ENCODE measurements at regions not wholly inside any gene's neighbourhood (a gene's known extent, or its start where the extent isn't known, plus 50 kb on each side); places are given as distances from the start of the nearest gene placed in this dataset.

DNA sequence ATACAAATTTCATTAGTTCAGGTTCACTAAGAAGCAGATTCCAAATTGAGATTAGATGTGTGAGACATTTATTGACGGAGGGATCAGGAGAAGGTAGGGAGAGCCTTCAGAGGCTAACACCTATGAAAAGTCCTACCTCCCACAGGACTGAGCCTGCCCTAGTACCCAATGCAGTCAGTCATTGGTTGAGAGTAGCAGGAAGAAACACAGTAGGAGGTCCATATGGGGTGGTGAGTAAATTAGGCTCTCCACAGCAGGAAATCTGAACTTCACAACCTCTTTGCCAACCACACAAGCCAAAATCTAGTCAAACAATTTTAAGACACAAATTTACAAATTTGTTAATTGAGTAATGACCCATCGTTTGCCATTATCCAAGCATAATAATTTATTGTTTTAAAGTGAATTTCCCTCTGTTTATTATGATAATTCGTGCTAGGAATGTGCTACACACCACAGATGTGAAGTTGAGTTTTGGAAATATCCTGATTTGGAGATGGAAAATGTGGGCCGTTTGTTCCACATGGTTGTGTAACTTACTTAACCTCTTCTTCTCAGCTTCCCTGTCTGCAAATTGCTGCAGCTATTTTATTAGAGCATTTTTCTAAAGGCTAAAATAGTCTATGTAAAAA lies 542.1 kb downstream of the ETS1 start:
- ChIA-PET CTCF (interaction anchor here (0.7 to 1.2 kb wide), 2 partner anchors 112 to 113 kb away, joined by 3 to 7 read pairs; no protein-coding TSS in a partner anchor), POLR2A (interaction anchor here (0.6 to 1.1 kb wide), 3 partner anchors 11 to 120 kb away, joined by 3 to 4 read pairs (median 3); no protein-coding TSS in a partner anchor)
- H3K9me3 Mint-ChIP-seq, result peaks cover 0 to 10% (median 0%) of the 10 kb centered on the region in 11 donors
- peak overlapping the region in 1 of 10 donors; percentile 57 for H3K4me3 Mint-ChIP-seq
- Histone ChIP-seq H3K27ac (ENCODE audit: low read depth, low read length) (no peak overlapping the region), H3K36me3 (ENCODE audit: control insufficient read depth in 2 of 3, insufficient read depth in 3 of 3, low read length in 3 of 3) (no peaks in the 10 kb centered on the region), H3K4me3 (ENCODE audit: low read length) (no peak overlapping the region), H3K9me3 (ENCODE audit: control insufficient read depth in 2 of 3, low read length in 3 of 3) (no peaks in the 10 kb centered on the region), H3K27me3 (ENCODE audit: control insufficient read depth in 2 of 2, insufficient read depth in 2 of 2, low read length in 2 of 2) (no peaks in the 10 kb centered on the region), H3K4me1 (ENCODE audit: control insufficient read depth in 2 of 2, insufficient read depth in 2 of 2, low read length in 2 of 2) (peaks cover 45 to 52% of the 10 kb centered on the region in 2 donors)
- peak overlapping the region in 2 of 9 donors; percentile 20 to 29 for H3K27ac Mint-ChIP-seq
- ATAC-seq, result no peak
- peaks cover 33 to 73% (median 66%) of the 10 kb centered on the region in 7 donors for H3K4me1 Mint-ChIP-seq
- intact Hi-C loops (cut with micrococcal nuclease), result no loop called here
- DNase-seq, result no peak
- peaks cover 0 to 13% (median 3%) of the 10 kb centered on the region in 5 donors for H3K36me3 Mint-ChIP-seq
- no peaks in the 10 kb centered on the region for H3K27me3 Mint-ChIP-seq

DNA sequence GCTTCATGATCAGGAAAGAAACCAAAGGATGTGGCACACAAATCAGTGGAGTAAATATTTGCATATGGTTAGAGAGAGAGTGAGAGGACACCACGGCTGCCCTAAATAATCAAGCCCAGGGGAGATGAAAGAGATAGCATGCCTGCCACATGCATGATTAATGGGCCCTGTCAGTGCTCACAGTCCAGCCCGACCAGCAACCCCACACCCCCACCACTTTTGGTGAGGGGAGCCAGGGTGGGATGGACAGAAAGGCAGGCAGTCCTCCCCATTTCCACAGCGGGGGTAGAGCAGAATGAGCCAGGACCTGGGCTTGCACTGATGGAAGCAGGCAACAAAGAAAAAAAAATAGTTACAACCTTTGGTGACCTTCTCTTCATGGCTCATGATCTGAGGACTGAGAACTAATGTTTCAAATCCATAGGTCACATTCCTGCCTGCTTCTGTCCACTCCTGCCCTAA lies 545.0 kb downstream of the ETS1 start:
- DNase-seq (no peak), ATAC-seq (no peak)
- Histone ChIP-seq H3K27me3 (ENCODE audit: control insufficient read depth in 2 of 2, insufficient read depth in 2 of 2, low read length in 2 of 2) (no peaks in the 10 kb centered on the region), H3K4me1 (ENCODE audit: control insufficient read depth in 2 of 2, insufficient read depth in 2 of 2, low read length in 2 of 2) (peaks cover 51 to 68% of the 10 kb centered on the region in 2 donors), H3K9me3 (ENCODE audit: control insufficient read depth in 2 of 3, low read length in 3 of 3) (no peaks in the 10 kb centered on the region), H3K36me3 (ENCODE audit: control insufficient read depth in 2 of 3, insufficient read depth in 3 of 3, low read length in 3 of 3) (no peaks in the 10 kb centered on the region), H3K4me3 (ENCODE audit: low read length) (no peak overlapping the region), H3K27ac (ENCODE audit: low read depth, low read length) (no peak overlapping the region)
- Mint-ChIP-seq H3K4me3 (peak overlapping the region in 3 of 10 donors; percentile 30 to 56 (median 39)), H3K27ac (peak overlapping the region in 7 of 9 donors; percentile 5 to 91 (median 36)), H3K27me3 (peaks cover 0 to 3% (median 0%) of the 10 kb centered on the region in 5 donors), H3K9me3 (peaks cover 0 to 10% (median 0%) of the 10 kb centered on the region in 11 donors), H3K4me1 (peaks cover 43 to 69% (median 47%) of the 10 kb centered on the region in 7 donors), H3K36me3 (peaks cover 0 to 10% (median 3%) of the 10 kb centered on the region in 5 donors)
- intact Hi-C loops (cut with micrococcal nuclease), result no loop called here
- POLR2A ChIA-PET, result interaction anchor here (0.8 to 1.1 kb wide), 2 partner anchors 8 to 23 kb away, joined by 3 to 4 read pairs; no protein-coding TSS in a partner anchor
- CTCF ChIA-PET, result interaction anchor here (0.6 to 0.8 kb wide), 2 partner anchors 130 to 268 kb away, joined by 3 to 5 read pairs; no protein-coding TSS in a partner anchor

DNA sequence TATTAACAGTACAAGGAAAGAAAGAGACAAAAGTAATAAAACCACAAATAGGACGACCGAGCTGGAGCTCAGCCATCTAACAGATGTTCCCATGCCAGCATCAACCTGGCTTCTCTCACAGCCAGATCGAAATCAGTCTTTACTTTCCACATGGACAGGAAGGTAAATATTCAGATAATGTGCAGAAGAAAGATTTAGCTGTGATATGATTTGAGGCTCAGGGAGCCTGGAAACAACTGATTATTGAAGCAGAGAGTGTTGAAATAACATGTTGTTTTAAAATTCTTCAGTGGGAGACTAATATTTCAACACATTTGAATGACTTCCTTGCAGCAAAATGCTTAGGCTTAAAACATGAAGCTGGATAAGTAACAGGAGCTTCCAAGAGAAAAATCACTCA lies 546.8 kb downstream of the ETS1 start:
- ChIA-PET CTCF (interaction anchor here (0.8 to 2.0 kb wide), 3 partner anchors 10 to 591 kb away, joined by 4 to 15 read pairs (median 5); no protein-coding TSS in a partner anchor), POLR2A (interaction anchor here (5.2 kb wide), 1 partner anchor 11 kb away, joined by 124 read pairs; no protein-coding TSS in a partner anchor)
- Mint-ChIP-seq H3K4me1 (peaks cover 37 to 69% (median 42%) of the 10 kb centered on the region in 7 donors), H3K4me3 (peak overlapping the region in 5 of 10 donors; percentile 18 to 55 (median 28)), H3K27ac (peak overlapping the region; percentile 39 to 90 (median 83)), H3K9me3 (peaks cover 0 to 10% (median 0%) of the 10 kb centered on the region in 11 donors), H3K36me3 (peaks cover 0 to 13% (median 3%) of the 10 kb centered on the region in 5 donors), H3K27me3 (peaks cover 0 to 3% (median 0%) of the 10 kb centered on the region in 5 donors)
- Histone ChIP-seq H3K4me3 (ENCODE audit: low read length) (no peak overlapping the region), H3K27me3 (ENCODE audit: control insufficient read depth in 2 of 2, insufficient read depth in 2 of 2, low read length in 2 of 2) (no peaks in the 10 kb centered on the region), H3K36me3 (ENCODE audit: control insufficient read depth in 2 of 3, insufficient read depth in 3 of 3, low read length in 3 of 3) (no peaks in the 10 kb centered on the region), H3K9me3 (ENCODE audit: control insufficient read depth in 2 of 3, low read length in 3 of 3) (no peaks in the 10 kb centered on the region), H3K4me1 (ENCODE audit: control insufficient read depth in 2 of 2, insufficient read depth in 2 of 2, low read length in 2 of 2) (peaks cover 68 to 76% of the 10 kb centered on the region in 2 donors), H3K27ac (ENCODE audit: low read depth, low read length) (peak overlapping the region; percentile 49)
- intact Hi-C loops (cut with micrococcal nuclease), result no loop called here
- DNase-seq, result no peak
- no peak for ATAC-seq

DNA sequence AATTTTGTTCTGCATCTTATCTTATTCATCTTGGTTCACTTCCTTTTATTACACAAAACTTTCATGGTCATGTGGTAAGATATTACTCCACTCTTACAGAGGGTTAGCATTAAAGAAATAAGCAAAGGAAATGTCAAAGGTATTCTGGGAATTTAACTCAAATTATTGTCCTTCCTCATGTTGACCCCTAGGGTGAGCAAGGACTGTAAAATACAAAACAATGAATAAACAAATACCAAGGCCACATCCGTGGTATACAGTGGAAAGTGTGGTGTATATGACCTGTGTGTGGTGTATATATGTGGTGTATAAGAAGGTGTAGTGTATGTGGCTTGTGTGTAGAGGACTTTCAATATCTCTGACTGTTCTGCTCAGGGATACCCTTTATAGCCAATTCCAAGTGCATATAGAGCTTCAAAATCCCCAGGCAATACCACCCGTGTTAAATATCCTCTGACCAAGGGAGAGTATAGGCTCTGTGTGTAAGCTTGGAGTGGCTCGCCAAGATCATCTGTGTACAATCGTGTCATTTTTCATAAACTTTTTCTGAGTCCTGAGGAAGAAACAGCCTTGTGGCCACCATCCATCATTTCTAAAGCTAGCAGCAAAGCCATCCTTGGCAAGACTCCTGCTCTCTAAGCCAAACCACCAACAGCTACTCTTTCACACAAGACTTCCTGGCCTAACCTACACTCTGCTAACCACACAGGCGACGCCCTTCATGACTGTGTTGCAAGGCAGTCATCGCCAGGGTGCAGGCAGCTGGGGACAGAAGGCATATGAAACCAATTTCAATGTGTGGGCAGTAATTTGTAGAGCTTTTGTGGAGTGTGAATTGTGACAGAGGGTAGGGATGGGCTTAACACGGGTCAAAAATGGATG lies 548.0 kb downstream of the ETS1 start:
- Histone ChIP-seq H3K27ac (ENCODE audit: low read depth, low read length) (peak overlapping the region; percentile 49), H3K27me3 (ENCODE audit: control insufficient read depth in 2 of 2, insufficient read depth in 2 of 2, low read length in 2 of 2) (no peaks in the 10 kb centered on the region), H3K36me3 (ENCODE audit: control insufficient read depth in 2 of 3, insufficient read depth in 3 of 3, low read length in 3 of 3) (no peaks in the 10 kb centered on the region), H3K9me3 (ENCODE audit: control insufficient read depth in 2 of 3, low read length in 3 of 3) (no peaks in the 10 kb centered on the region), H3K4me3 (ENCODE audit: low read length) (peak overlapping the region; percentile 38), H3K4me1 (ENCODE audit: control insufficient read depth in 2 of 2, insufficient read depth in 2 of 2, low read length in 2 of 2) (peaks cover 68 to 74% of the 10 kb centered on the region in 2 donors)
- H3K36me3 Mint-ChIP-seq, result peaks cover 0 to 10% (median 3%) of the 10 kb centered on the region in 5 donors
- ChIA-PET CTCF (interaction anchor here (0.8 to 4.2 kb wide), 11 partner anchors 9 to 592 kb away, joined by 3 to 53 read pairs (median 5); no protein-coding TSS in a partner anchor), POLR2A (interaction anchor here (0.6 to 5.2 kb wide), 13 partner anchors 13 to 806 kb away, joined by 3 to 124 read pairs (median 4); no protein-coding TSS in a partner anchor)
- DNase-seq, result peak; percentile 25 to 83 (median 74)
- peak overlapping the region in 9 of 10 donors; percentile 61 to 79 (median 70) for H3K4me3 Mint-ChIP-seq
- intact Hi-C loops (cut with micrococcal nuclease), result loop anchor here (1.0 to 10.0 kb wide), 21 partner anchors 8 to 925 kb away; partner anchors contain the start of genes FLI1 (in 1 of the 2) and KCNJ1 (in 1 of the 2)
- ATAC-seq, result peak; percentile 97
- H3K4me1 Mint-ChIP-seq, result peaks cover 25 to 56% (median 41%) of the 10 kb centered on the region in 7 donors
- H3K9me3 Mint-ChIP-seq, result peaks cover 0 to 10% (median 0%) of the 10 kb centered on the region in 11 donors
- peak overlapping the region in 8 of 9 donors; percentile 71 to 94 (median 90) for H3K27ac Mint-ChIP-seq
- H3K27me3 Mint-ChIP-seq, result peaks cover 0 to 3% (median 0%) of the 10 kb centered on the region in 5 donors

DNA sequence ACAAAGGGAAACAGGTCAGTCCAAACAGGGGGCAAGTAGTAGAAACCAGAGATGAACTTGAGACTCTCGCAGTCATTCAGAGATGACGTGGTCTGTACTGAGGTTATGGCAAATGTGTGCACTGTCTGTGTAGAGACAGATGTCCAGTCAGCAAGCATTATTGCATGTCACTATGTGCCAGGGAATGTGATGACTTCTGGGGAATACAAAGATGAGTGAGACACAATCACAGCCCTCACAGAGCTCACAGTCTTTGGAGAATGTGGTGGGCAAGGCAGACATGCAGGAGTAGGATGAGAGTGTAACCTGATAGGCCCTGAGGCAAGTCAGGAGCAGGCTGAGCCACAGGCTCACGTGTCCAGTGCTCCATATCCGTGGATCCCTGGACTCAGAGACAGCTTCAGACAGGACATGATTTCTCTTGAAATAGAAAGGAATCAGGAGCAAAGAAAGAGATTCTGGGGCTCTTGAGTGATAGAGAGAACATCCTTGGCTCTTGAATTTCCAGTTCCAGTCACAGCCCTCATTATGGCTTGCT lies 550.7 kb downstream of the ETS1 start:
- peak overlapping the region; percentile 38 for H3K4me3 ChIP-seq (ENCODE audit: low read length)
- Mint-ChIP-seq H3K9me3 (peaks cover 0 to 2% (median 0%) of the 10 kb centered on the region in 11 donors), H3K27me3 (peaks cover 0 to 3% (median 0%) of the 10 kb centered on the region in 5 donors), H3K36me3 (peaks cover 0 to 5% (median 0%) of the 10 kb centered on the region in 5 donors), H3K4me1 (peaks cover 10 to 42% (median 27%) of the 10 kb centered on the region in 7 donors), H3K4me3 (no peak overlapping the region), H3K27ac (peak overlapping the region in 2 of 9 donors; percentile 49 to 74)
- no peak for DNase-seq
- intact Hi-C loops (cut with micrococcal nuclease), result loop anchor here (5.0 to 10.0 kb wide), 9 partner anchors 306 to 928 kb away; partner anchors contain the start of gene FLI1 (in 1 of the 2)
- no peaks in the 10 kb centered on the region for H3K36me3 ChIP-seq (ENCODE audit: control insufficient read depth in 2 of 3, insufficient read depth in 3 of 3, low read length in 3 of 3)
- ATAC-seq, result no peak
- POLR2A ChIA-PET, result interaction anchor here (0.8 to 5.2 kb wide), 4 partner anchors 15 to 121 kb away, joined by 3 to 124 read pairs (median 4); no protein-coding TSS in a partner anchor
- no peaks in the 10 kb centered on the region for H3K27me3 ChIP-seq (ENCODE audit: control insufficient read depth in 2 of 2, insufficient read depth in 2 of 2, low read length in 2 of 2)
- H3K9me3 ChIP-seq (ENCODE audit: control insufficient read depth in 2 of 3, low read length in 3 of 3), result no peaks in the 10 kb centered on the region
- peaks cover 56 to 66% of the 10 kb centered on the region in 2 donors for H3K4me1 ChIP-seq (ENCODE audit: control insufficient read depth in 2 of 2, insufficient read depth in 2 of 2, low read length in 2 of 2)
- CTCF ChIA-PET, result interaction anchor here (0.6 to 4.2 kb wide), 6 partner anchors 7 to 594 kb away, joined by 3 to 53 read pairs (median 6); no protein-coding TSS in a partner anchor
- no peak overlapping the region for H3K27ac ChIP-seq (ENCODE audit: low read depth, low read length)

All from naive thymus-derived CD4-positive, alpha-beta T cell (primary cell).